GM23338 (cell line): ENCODE measurements at regions not wholly inside any gene's neighbourhood (a gene's known extent, or its start where the extent isn't known, plus 50 kb on each side); places are given as distances from the start of the nearest gene placed in this dataset.

Experiments used
- ATAC-seq: fragments of 200-7000 bp; cut with Tn5 transposase; 3 replicates; pipeline ENCODE4 v1.9.1; 2020
- DNase-seq: peaks from one replicate; pipeline ENCODE4 v3.0.0-alpha.2; 2015; ENCODE audit warnings: low spot score
- H2AFZ ChIP-seq: fragments of 200-600 bp; sonication (generic); 2 replicates; pipeline ENCODE4 v1.8.0; 2016; ENCODE audit warnings: antibody characterized with exemption, mild to moderate bottlenecking, moderate library complexity
- H3F3A ChIP-seq: fragments of 200-600 bp; sonication (generic); replicated peaks from 2 replicates; pipeline ENCODE4 v1.8.0; 2017; ENCODE audit warnings: antibody characterized with exemption, mixed run types, low read depth
- H3K27ac ChIP-seq: fragments of 200-600 bp; sonication (generic); 2 replicates; pipeline ENCODE4 v1.6.1; 2016; ENCODE audit warnings: low read depth
- H3K27me3 ChIP-seq: fragments of 200-600 bp; sonication (generic); 2 replicates; pipeline ENCODE4 v1.8.0; 2016; ENCODE audit warnings: mild to moderate bottlenecking, mixed run types, moderate library complexity; ENCODE audit not compliant: insufficient read depth
- H3K36me3 ChIP-seq: fragments of 200-600 bp; sonication (generic); 2 replicates; pipeline ENCODE4 v1.8.0; 2016; ENCODE audit warnings: mild to moderate bottlenecking; ENCODE audit not compliant: insufficient read depth
- H3K4me1 ChIP-seq: fragments of 200-600 bp; sonication (generic); 2 replicates; pipeline ENCODE4 v1.8.0; 2016; ENCODE audit warnings: mild to moderate bottlenecking, moderate library complexity; ENCODE audit not compliant: insufficient read depth
- H3K4me2 ChIP-seq: fragments of 200-600 bp; sonication (generic); 2 replicates; pipeline ENCODE4 v1.7.1; 2017; ENCODE audit warnings: mixed run types
- H3K4me3 ChIP-seq: fragments of 200-600 bp; sonication (generic); 2 replicates; pipeline ENCODE4 v1.6.1; 2016; ENCODE audit warnings: mixed run types
- H3K79me2 ChIP-seq: fragments of 200-600 bp; sonication (generic); replicated peaks from 2 replicates; pipeline ENCODE4 v1.8.0; 2017; ENCODE audit warnings: mild to moderate bottlenecking; ENCODE audit not compliant: insufficient read depth
- H3K9me2 ChIP-seq: fragments of 200-600 bp; sonication (generic); 2 replicates; pipeline ENCODE4 v1.8.0; 2017; ENCODE audit not compliant: insufficient read depth
- H4K20me1 ChIP-seq: fragments of 200-600 bp; sonication (generic); replicated peaks from 2 replicates; pipeline ENCODE4 v1.8.0; 2017; ENCODE audit warnings: mild to moderate bottlenecking; ENCODE audit not compliant: insufficient read depth
- H3K27ac Mint-ChIP-seq: 2 replicates; pipeline ENCODE4 v1.8.0; 2020; ENCODE audit warnings: inconsistent platforms, mild to moderate bottlenecking, moderate library complexity, mixed read lengths
- H3K27me3 Mint-ChIP-seq: 3 replicates; pipeline ENCODE4 v1.8.0; 2022; ENCODE audit warnings: low read depth, mild to moderate bottlenecking, moderate library complexity, mixed read lengths, inconsistent platforms; ENCODE audit not compliant: insufficient read depth, poor library complexity
- H3K36me3 Mint-ChIP-seq: 3 replicates; pipeline ENCODE4 v1.8.0; 2021; ENCODE audit warnings: low read depth, mild to moderate bottlenecking, inconsistent platforms, moderate library complexity, mixed read lengths
- H3K4me1 Mint-ChIP-seq: 3 replicates; pipeline ENCODE4 v1.8.0; 2020; ENCODE audit warnings: mild to moderate bottlenecking, inconsistent platforms, mixed read lengths
- H3K4me3 Mint-ChIP-seq: 3 replicates; pipeline ENCODE4 v1.8.0; 2021; ENCODE audit warnings: moderate library complexity, mild to moderate bottlenecking, inconsistent platforms, mixed read lengths
- H3K9me3 Mint-ChIP-seq: 3 replicates; pipeline ENCODE4 v1.8.0; 2020; ENCODE audit warnings: moderate library complexity, mild to moderate bottlenecking, inconsistent platforms, mixed read lengths
- CREB1 ChIP-seq: fragments of 250-450 bp; sonication (Bioruptor Pico); IDR thresholded peaks from 2 replicates; pipeline ENCODE4 v1.5.0; 2020; ENCODE audit warnings: low read depth, mild to moderate bottlenecking, moderate library complexity
- EZH2 ChIP-seq: fragments of 200-600 bp; sonication (generic); IDR thresholded peaks from one replicate; pipeline ENCODE4 v1.8.0; 2017; ENCODE audit warnings: antibody characterized with exemption, mild to moderate bottlenecking, low read depth; ENCODE audit not compliant: unreplicated experiment
- JUNB ChIP-seq: IDR thresholded peaks from one replicate; pipeline ENCODE4 v1.6.1; 2016; ENCODE audit warnings: antibody characterized with exemption; ENCODE audit not compliant: unreplicated experiment
- STAT1 ChIP-seq: IDR thresholded peaks from one replicate; pipeline ENCODE4 v1.6.1; 2016; ENCODE audit warnings: antibody characterized with exemption; ENCODE audit not compliant: unreplicated experiment
- TF ChIP-seq, protein P1 (sequence below): fragments of 250-450 bp; sonication (Bioruptor Pico); IDR thresholded peaks from 2 replicates; pipeline ENCODE4 v1.5.0; 2020; ENCODE audit warnings: mild to moderate bottlenecking, moderate library complexity
- TF ChIP-seq, protein P2 (sequence below): IDR thresholded peaks from one replicate; pipeline ENCODE4 v1.6.1; 2018; ENCODE audit warnings: antibody characterized with exemption; ENCODE audit not compliant: unreplicated experiment

- TF ChIP-seq, protein P1, sequence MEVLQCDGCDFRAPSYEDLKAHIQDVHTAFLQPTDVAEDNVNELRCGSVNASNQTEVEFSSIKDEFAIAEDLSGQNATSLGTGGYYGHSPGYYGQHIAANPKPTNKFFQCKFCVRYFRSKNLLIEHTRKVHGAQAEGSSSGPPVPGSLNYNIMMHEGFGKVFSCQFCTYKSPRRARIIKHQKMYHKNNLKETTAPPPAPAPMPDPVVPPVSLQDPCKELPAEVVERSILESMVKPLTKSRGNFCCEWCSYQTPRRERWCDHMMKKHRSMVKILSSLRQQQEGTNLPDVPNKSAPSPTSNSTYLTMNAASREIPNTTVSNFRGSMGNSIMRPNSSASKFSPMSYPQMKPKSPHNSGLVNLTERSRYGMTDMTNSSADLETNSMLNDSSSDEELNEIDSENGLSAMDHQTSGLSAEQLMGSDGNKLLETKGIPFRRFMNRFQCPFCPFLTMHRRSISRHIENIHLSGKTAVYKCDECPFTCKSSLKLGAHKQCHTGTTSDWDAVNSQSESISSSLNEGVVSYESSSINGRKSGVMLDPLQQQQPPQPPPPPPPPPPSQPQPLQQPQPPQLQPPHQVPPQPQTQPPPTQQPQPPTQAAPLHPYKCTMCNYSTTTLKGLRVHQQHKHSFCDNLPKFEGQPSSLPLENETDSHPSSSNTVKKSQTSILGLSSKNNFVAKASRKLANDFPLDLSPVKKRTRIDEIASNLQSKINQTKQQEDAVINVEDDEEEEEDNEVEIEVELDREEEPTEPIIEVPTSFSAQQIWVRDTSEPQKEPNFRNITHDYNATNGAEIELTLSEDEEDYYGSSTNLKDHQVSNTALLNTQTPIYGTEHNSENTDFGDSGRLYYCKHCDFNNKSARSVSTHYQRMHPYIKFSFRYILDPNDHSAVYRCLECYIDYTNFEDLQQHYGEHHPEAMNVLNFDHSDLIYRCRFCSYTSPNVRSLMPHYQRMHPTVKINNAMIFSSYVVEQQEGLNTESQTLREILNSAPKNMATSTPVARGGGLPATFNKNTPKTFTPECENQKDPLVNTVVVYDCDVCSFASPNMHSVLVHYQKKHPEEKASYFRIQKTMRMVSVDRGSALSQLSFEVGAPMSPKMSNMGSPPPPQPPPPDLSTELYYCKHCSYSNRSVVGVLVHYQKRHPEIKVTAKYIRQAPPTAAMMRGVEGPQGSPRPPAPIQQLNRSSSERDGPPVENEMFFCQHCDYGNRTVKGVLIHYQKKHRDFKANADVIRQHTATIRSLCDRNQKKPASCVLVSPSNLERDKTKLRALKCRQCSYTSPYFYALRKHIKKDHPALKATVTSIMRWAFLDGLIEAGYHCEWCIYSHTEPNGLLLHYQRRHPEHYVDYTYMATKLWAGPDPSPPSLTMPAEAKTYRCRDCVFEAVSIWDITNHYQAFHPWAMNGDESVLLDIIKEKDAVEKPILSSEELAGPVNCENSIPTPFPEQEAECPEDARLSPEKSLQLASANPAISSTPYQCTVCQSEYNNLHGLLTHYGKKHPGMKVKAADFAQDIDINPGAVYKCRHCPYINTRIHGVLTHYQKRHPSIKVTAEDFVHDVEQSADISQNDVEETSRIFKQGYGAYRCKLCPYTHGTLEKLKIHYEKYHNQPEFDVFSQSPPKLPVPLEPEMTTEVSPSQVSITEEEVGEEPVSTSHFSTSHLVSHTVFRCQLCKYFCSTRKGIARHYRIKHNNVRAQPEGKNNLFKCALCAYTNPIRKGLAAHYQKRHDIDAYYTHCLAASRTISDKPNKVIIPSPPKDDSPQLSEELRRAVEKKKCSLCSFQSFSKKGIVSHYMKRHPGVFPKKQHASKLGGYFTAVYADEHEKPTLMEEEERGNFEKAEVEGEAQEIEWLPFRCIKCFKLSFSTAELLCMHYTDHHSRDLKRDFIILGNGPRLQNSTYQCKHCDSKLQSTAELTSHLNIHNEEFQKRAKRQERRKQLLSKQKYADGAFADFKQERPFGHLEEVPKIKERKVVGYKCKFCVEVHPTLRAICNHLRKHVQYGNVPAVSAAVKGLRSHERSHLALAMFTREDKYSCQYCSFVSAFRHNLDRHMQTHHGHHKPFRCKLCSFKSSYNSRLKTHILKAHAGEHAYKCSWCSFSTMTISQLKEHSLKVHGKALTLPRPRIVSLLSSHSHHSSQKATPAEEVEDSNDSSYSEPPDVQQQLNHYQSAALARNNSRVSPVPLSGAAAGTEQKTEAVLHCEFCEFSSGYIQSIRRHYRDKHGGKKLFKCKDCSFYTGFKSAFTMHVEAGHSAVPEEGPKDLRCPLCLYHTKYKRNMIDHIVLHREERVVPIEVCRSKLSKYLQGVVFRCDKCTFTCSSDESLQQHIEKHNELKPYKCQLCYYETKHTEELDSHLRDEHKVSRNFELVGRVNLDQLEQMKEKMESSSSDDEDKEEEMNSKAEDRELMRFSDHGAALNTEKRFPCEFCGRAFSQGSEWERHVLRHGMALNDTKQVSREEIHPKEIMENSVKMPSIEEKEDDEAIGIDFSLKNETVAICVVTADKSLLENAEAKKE (CRISPR knock-in tag), result no peak
- TF ChIP-seq STAT1 (no peak), JUNB (no peak), CREB1 (CRISPR knock-in tag) (no peak), EZH2 (no peak)
Measured at GRCh38 chr11:22460181-22460580, 122.0 kb downstream of the SLC17A6 start (continued).

DNA sequence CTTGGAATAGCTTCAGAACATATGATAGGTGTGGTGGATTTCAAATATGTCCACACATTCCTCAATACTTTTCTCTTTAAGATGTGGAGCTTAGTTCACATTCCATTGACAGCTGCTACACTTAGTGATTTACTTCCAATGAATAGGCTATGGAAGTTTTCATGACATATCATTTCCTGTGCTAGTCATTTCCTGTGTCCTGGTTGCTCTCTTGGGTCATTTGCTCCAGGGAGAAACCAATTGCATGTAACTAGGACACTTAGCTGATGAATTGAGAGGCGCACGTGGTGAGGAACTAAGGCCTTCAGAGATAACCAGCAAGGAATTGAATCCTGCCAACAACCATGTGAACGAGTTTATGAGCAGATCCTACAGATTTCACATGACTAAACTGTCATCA lies 120.9 kb downstream of the SLC17A6 start:
- H2AFZ ChIP-seq, result no peak overlapping the region
- no peak overlapping the region for H3K27ac Mint-ChIP-seq
- peaks cover 10% of the 10 kb centered on the region for H3K4me1 Mint-ChIP-seq
- no peaks in the 10 kb centered on the region for H3K79me2 ChIP-seq
- H3K36me3 Mint-ChIP-seq, result no peaks in the 10 kb centered on the region
- no peaks in the 10 kb centered on the region for H4K20me1 ChIP-seq
- H3K27me3 ChIP-seq, result no peaks in the 10 kb centered on the region
- H3F3A ChIP-seq, result no peaks in the 10 kb centered on the region
- H3K4me3 Mint-ChIP-seq, result no peak overlapping the region
- no peak for ATAC-seq
- H3K9me3 Mint-ChIP-seq, result no peaks in the 10 kb centered on the region
- H3K27me3 Mint-ChIP-seq, result peaks cover 1% of the 10 kb centered on the region
- H3K9me2 ChIP-seq, result no peaks in the 10 kb centered on the region; the same call in 1 of the 2 replicates
- DNase-seq, result no peak
- H3K4me1 ChIP-seq, result no peaks in the 10 kb centered on the region; the same call in 1 of the 2 replicates
- H3K4me2 ChIP-seq, result no peak overlapping the region
- no peak overlapping the region for H3K4me3 ChIP-seq
- H3K36me3 ChIP-seq, result no peaks in the 10 kb centered on the region
- no peak overlapping the region for H3K27ac ChIP-seq
- TF ChIP-seq CREB1 (CRISPR knock-in tag), result no peak
- TF ChIP-seq, protein P2, sequence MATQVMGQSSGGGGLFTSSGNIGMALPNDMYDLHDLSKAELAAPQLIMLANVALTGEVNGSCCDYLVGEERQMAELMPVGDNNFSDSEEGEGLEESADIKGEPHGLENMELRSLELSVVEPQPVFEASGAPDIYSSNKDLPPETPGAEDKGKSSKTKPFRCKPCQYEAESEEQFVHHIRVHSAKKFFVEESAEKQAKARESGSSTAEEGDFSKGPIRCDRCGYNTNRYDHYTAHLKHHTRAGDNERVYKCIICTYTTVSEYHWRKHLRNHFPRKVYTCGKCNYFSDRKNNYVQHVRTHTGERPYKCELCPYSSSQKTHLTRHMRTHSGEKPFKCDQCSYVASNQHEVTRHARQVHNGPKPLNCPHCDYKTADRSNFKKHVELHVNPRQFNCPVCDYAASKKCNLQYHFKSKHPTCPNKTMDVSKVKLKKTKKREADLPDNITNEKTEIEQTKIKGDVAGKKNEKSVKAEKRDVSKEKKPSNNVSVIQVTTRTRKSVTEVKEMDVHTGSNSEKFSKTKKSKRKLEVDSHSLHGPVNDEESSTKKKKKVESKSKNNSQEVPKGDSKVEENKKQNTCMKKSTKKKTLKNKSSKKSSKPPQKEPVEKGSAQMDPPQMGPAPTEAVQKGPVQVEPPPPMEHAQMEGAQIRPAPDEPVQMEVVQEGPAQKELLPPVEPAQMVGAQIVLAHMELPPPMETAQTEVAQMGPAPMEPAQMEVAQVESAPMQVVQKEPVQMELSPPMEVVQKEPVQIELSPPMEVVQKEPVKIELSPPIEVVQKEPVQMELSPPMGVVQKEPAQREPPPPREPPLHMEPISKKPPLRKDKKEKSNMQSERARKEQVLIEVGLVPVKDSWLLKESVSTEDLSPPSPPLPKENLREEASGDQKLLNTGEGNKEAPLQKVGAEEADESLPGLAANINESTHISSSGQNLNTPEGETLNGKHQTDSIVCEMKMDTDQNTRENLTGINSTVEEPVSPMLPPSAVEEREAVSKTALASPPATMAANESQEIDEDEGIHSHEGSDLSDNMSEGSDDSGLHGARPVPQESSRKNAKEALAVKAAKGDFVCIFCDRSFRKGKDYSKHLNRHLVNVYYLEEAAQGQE, result no peak
